ENCODE measurements at regions not wholly inside any gene's neighbourhood (a gene's known extent, or its start where the extent isn't known, plus 50 kb on each side); places are given as distances from the start of the nearest gene placed in this dataset.

GRCh38 chr22:22810018-22810427 lies 77.6 kb upstream of the IGLL5 start:
- in situ Hi-C loops (cut with HindIII; ENCODE audit: low pct_unique_long_range_greater_than_20kb, low sequenced_read_pairs), result no loop called here

GRCh38 chr22:22810471-22810870 lies 77.1 kb upstream of the IGLL5 start:
- no peak for DNase-seq (ENCODE audit: low read depth, low spot score)
- in situ Hi-C loops (cut with HindIII; ENCODE audit: low pct_unique_long_range_greater_than_20kb, low sequenced_read_pairs), result no loop called here

More at GRCh38 chr22:22810018-22810427, 77.6 kb upstream of the IGLL5 start:
- peak; percentile 72 for DNase-seq (ENCODE audit: low read depth, low spot score)

- no peak for DNase-seq (ENCODE audit: low read depth, low spot score)
- in situ Hi-C loops (cut with HindIII; ENCODE audit: low pct_unique_long_range_greater_than_20kb, low sequenced_read_pairs), result no loop called here
Measured at GRCh38 chr22:22811016-22812009, 76.3 kb upstream of the IGLL5 start.

DNA sequence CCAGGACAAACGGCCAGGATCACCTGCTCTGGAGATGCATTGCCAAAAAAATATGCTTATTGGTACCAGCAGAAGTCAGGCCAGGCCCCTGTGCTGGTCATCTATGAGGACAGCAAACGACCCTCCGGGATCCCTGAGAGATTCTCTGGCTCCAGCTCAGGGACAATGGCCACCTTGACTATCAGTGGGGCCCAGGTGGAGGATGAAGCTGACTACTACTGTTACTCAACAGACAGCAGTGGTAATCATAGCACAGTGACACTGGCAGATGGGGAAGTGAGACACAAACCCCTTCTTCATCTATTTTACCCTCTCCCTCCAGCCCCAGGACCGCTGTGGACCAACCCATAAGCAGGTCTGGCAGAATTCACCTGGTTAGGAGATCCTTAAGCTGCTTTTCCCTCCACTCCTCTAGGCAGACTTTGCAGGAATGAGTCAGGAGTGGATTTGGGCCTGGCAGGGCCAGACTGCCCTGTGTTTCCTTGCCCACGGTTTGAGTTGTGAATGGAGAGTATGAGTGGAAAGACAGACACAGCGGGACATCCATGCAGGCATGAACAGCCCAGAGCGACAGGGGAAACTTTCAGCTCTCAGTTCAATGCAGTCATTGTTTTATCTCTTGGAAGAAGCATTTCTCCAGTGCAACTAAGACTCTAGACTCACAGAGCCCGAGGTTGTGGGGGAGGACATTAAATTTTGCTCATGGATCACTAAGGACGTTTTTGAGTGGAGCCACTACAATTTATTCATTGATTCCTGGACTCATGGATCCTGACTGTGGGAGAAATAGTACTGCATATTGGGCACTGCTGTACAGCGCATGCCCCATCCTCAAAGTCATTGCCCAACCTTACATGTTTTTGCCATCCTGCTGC lies 75.3 kb upstream of the IGLL5 start:
- peak; percentile 68 for DNase-seq (ENCODE audit: low read depth, low spot score)
- in situ Hi-C loops (cut with HindIII; ENCODE audit: low pct_unique_long_range_greater_than_20kb, low sequenced_read_pairs), result no loop called here

DNA sequence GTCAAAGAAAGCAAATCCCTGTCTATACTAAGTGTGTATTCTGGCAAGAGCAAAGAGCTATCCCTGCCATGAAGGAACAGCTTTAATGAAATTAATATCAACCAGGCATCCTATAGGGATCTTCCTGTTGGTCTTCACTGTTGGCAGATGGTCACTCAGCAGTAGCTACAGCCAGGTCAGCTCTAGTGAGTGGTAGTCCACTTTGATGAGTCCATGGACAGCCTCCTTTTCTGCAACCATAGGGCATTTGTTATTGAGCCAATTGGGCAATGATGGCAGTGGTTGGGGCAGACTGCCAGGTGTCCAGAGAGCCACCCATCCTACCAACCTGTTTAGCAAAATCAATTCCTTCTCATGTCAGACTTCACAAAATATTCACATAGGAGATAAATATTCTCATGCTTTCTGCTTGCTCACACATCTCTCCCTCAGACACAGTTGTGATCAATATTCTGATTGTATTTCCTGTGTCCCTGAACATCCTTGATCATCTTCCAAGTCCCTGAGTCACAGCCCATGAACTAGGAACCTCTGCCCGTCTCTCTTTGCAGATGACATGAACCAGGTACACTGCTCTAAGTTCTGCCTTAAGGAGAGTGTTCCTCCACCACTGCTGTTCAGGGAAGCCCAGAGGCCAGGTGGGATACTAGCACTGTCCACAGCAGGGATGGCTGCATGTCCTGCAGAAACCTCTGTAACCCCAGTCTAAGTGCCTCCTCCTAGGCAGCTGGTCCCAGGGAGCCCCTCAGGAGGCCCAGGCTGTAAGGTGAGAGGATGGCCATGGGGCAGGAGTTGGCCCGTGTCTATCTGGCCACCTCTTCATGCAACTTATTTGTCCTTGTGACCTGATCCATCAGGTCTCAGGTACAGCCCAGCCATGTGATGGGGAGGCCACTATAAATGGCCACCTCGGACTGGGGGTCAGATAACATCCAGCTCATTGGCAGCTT lies 74.2 kb upstream of the IGLL5 start:
- in situ Hi-C loops (cut with HindIII; ENCODE audit: low pct_unique_long_range_greater_than_20kb, low sequenced_read_pairs), result no loop called here
- DNase-seq (ENCODE audit: low read depth, low spot score), result no peak

GRCh38 chr22:22814666-22815396 lies 72.8 kb upstream of the IGLL5 start:
- no peak for DNase-seq (ENCODE audit: low read depth, low spot score)
- in situ Hi-C loops (cut with HindIII; ENCODE audit: low pct_unique_long_range_greater_than_20kb, low sequenced_read_pairs), result no loop called here

DNA sequence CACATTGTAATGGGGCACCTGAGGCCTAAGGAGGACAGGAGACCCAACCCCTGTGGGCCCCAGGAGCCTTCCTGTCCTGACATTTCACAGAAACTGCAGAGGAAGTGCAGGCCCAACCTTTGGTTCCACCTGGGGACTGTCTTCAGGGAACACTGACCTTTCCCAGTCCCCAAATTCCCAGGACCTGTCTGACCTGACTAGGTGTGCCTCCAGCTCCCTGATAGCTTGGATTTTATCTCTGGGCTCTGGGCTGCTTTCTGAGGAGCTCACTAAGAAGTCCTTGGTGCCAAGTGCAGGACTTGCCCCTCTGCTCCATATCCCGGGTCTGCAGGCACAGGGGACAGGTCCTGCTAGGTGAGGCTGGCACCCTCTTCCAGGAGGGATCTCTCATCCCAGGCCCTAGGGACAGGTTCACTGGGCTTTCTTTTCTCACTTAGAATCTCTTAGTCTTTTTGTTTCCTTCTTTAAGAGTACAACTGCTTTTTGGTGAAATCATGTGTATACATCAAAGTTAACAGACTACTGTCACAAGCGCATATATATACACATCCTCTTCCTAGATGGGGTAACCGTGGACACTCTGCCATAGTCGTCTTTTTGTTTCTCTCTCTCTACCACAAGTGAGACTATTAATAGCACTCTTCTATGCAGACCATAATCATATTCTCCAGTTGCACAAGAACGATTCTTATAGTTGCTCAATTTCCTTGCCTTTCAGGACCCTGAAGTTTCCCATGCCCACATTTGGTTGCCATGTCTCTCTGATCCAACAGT lies 72.0 kb upstream of the IGLL5 start:
- in situ Hi-C loops (cut with HindIII; ENCODE audit: low pct_unique_long_range_greater_than_20kb, low sequenced_read_pairs), result no loop called here
- no peak for DNase-seq (ENCODE audit: low read depth, low spot score)

- DNase-seq (ENCODE audit: low read depth, low spot score), result no peak
- in situ Hi-C loops (cut with HindIII; ENCODE audit: low pct_unique_long_range_greater_than_20kb, low sequenced_read_pairs), result no loop called here
Measured at GRCh38 chr22:22816171-22816514, 71.5 kb upstream of the IGLL5 start.

- in situ Hi-C loops (cut with HindIII; ENCODE audit: low pct_unique_long_range_greater_than_20kb, low sequenced_read_pairs), result no loop called here
- DNase-seq (ENCODE audit: low read depth, low spot score), result no peak
Measured at GRCh38 chr22:22816766-22817410, 70.7 kb upstream of the IGLL5 start.

DNA sequence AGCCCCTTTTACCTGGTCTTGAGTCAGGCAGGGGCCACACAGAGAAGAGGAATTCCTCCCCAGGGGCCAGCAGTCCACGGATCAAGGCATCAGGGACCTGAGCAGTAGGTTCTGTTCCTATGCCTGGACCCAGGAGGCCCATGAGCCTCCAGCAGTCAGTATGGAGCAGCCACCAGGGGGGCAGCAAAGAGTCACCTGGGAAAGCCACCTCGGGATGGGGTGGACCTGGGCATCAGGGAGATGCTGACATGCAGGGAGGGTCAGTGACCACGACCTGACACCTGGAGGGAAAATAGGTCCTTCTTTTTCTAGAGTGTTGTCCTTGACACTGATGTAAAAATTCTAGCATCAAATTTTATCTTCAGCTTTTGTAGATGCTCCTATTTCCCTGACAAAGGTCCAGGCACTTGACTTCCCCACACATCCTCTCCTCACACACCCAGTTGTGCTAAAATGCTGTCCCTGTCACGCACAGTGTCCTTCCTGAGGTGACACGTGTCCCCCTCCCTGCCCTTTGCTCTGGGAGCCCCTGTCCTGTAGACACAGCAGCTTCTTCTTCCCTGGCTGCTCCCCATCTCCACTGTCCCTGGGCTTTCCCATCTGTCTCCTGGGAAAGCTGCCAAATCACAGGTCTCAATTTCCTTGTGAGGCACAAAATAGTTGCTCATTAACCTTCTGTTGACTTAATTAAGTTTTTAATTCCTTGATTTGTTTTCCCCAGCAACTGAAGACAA lies 70.0 kb upstream of the IGLL5 start:
- in situ Hi-C loops (cut with HindIII; ENCODE audit: low pct_unique_long_range_greater_than_20kb, low sequenced_read_pairs), result no loop called here
- DNase-seq (ENCODE audit: low read depth, low spot score), result no peak

- in situ Hi-C loops (cut with HindIII; ENCODE audit: low pct_unique_long_range_greater_than_20kb, low sequenced_read_pairs), result no loop called here
Measured at GRCh38 chr22:22818202-22818538, 69.4 kb upstream of the IGLL5 start.

DNA sequence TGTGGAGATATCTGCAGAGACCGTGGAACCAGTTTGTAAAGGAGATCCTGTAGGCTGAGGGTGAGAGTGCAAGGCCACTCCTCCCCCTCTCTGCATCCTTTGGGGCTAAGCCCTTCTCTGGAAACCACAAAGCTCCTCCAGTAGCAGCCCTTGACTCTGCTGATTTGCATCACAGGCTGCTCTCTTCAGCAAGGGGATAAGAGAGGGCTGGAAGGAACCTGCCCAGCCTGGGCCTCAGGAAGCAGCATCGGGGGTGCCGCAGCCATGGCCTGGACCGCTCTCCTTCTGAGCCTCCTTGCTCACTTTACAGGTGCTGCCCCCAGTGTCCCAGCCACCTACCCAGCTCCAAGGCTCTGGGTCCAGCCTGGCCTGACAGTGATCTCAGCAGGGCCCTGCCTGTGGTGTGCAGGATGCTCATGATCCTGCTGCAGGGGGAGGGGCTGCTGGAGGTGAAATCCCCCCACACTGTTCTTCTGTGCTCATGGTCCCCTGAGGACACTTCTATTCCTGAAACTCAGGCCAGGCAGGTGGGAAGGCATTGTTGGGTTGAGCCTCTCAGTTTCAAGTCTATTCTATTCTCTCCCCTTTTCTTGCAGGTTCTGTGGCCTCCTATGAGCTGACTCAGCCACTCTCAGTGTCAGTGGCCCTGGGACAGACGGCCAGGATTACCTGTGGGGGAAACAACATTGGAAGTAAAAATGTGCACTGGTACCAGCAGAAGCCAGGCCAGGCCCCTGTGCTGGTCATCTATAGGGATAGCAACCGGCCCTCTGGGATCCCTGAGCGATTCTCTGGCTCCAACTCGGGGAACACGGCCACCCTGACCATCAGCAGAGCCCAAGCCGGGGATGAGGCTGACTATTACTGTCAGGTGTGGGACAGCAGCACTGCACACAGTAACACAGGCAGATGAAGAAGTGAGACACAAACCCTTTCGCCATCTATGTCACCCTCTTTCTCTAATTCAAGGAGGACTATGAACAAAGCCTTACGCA lies 68.5 kb upstream of the IGLL5 start:
- in situ Hi-C loops (cut with HindIII; ENCODE audit: low pct_unique_long_range_greater_than_20kb, low sequenced_read_pairs), result no loop called here
- no peak for DNase-seq (ENCODE audit: low read depth, low spot score)

More at GRCh38 chr22:22818202-22818538, 69.4 kb upstream of the IGLL5 start:
- DNase-seq (ENCODE audit: low read depth, low spot score), result no peak

DNA sequence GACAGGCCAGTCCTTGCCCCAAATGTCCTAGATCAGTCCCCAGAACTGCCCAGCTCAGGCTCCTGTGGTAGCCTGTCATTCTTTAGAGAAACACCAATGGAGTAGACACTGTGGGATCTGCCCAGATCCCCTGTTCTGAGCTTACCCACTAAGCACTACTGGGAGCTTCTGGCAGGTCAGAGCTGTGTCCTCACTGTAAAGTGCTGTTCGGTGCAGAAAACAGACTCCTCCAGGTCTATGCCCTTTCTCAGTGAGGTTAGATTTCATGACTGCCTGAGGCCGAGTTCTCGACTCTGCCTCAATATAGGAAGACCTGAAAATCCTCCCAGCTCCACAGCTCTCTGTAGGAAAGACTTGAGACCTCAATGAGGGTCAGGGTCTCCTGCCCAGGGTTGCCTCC lies 67.5 kb upstream of the IGLL5 start:
- no peak for DNase-seq (ENCODE audit: low read depth, low spot score)
- in situ Hi-C loops (cut with HindIII; ENCODE audit: low pct_unique_long_range_greater_than_20kb, low sequenced_read_pairs), result no loop called here

DNA sequence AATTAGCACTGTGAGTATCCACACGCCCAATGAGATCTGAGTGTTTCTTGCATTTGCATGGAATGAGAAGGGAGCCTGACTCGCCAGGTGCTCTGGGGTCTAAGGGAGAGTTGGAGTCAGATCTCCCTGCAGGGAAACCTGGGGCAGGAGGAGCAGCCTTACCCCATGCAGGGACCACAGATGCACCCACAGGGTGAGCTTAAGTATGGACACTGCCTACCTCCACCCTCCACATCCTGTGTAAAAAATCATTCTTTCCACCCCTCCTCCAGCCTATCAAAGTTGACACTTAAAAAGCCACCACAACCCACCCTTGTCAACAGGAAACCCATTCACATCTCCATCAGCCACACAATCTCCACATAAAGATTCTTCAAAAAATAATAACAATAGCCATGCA lies 67.0 kb upstream of the IGLL5 start:
- DNase-seq (ENCODE audit: low read depth, low spot score), result no peak
- in situ Hi-C loops (cut with HindIII; ENCODE audit: low pct_unique_long_range_greater_than_20kb, low sequenced_read_pairs), result no loop called here

All from SK-MEL-5 (cell line).